GM13977 (cell line): ENCODE measurements at regions not wholly inside any gene's neighbourhood (a gene's known extent, or its start where the extent isn't known, plus 50 kb on each side); places are given as distances from the start of the nearest gene placed in this dataset.

ENCODE experiments used
- DNase-seq: peaks from one replicate; pipeline ENCODE4 v3.0.0; 2012; ENCODE audit warnings: low spot score
- in situ Hi-C: fragments of 300-500 bp; cut with MboI; formaldehyde crosslinking; loops from one replicate; pipeline ENCODE4 v1.12.0; 2022; ENCODE audit warnings: low sequenced_read_pairs, low pct_unique_long_range_greater_than_20kb, mixed read lengths, inconsistent platforms; ENCODE audit not compliant: unreplicated experiment
- TF ChIP-seq, protein P1 (sequence below): IDR thresholded peaks from 2 replicates; pipeline ENCODE4 v1.5.1; 2012; ENCODE audit warnings: mild to moderate bottlenecking, control low read depth; ENCODE audit not compliant: insufficient read depth; ENCODE audit errors: extremely low read depth, missing control alignments

DNA sequence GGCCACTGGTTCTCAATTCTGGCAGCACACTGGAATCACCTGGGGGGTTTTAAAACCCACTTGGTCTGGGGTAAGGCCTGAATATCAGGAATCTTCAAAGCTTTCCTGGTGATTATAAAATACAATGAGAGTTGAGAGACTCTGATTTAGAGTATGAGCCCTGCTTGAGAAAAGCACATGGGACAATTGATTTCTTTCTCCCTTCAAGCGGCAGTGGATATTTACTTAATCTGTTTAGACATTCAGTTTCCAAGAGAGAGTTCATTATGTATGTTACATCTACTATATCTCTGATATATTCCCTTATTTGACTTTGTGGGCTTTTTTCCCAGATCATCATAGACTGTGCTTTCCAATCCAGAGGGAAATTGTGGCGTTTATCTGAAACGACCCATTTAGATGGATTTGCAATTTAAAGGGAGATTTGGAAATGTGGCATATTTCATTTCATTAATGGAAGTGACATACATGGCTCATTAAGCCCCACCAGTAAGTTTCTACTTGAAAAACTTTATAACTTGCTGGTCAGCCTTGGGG is 171.2 kb upstream of the PFN2 start:
- TF ChIP-seq, protein P1, sequence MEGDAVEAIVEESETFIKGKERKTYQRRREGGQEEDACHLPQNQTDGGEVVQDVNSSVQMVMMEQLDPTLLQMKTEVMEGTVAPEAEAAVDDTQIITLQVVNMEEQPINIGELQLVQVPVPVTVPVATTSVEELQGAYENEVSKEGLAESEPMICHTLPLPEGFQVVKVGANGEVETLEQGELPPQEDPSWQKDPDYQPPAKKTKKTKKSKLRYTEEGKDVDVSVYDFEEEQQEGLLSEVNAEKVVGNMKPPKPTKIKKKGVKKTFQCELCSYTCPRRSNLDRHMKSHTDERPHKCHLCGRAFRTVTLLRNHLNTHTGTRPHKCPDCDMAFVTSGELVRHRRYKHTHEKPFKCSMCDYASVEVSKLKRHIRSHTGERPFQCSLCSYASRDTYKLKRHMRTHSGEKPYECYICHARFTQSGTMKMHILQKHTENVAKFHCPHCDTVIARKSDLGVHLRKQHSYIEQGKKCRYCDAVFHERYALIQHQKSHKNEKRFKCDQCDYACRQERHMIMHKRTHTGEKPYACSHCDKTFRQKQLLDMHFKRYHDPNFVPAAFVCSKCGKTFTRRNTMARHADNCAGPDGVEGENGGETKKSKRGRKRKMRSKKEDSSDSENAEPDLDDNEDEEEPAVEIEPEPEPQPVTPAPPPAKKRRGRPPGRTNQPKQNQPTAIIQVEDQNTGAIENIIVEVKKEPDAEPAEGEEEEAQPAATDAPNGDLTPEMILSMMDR, result no peak
- in situ Hi-C loops, result no loop called here
- DNase-seq, result no peak

DNA sequence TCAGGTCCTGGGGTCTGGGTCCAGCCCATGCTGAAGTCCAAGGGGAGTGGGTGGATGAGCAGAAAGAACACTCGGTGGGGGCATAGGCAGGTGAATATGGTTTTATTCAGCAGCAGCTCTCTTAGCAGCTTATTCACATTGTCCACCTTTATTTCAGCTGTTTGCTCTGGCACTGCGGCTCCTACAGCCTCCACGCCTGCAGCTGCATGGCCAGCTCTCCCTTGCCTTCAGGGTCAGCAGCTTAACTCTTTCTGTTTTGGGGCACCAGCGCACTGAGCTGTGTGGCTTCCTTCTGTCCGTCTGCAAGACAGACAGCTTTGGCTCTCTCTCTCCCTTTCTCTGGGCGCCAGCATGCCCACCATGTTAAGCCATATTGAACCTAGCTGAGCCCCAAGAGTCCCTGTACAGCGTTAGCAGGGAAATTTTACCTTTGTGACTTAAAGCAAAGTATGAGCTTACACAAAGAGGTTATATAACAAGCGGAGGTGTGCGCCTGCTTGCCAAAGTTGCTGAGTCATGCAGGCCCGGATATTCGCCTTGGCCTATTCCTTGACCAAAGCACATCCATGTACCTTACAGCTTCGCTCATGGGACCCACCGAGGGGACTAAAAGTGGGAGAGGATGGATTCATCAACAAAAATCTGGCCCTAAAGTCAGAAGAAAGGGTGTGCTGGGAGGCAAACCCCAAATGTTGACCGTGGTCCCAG is 170.1 kb upstream of the PFN2 start:
- no peak for DNase-seq
- TF ChIP-seq, protein P1, result no peak
- in situ Hi-C loops, result no loop called here

DNA sequence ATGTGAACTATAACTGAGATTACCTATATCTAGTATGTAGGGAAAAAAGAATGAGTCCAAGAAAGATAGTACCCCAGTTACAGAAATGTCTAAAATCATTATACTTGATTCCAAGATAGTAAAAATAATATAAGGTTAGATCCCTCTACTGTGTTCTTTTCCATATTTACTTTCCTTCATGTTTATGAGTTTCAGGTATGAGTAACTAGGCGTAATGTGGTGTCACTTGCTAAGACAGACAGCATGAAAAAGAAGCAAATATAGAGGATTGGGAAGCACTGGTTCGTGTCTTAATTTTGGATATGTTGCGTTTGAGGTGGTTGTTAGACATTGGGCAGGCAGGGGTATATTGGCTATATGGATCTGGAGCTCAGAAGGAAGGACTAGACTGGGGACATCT is 168.1 kb upstream of the PFN2 start:
- in situ Hi-C loops, result no loop called here
- no peak for DNase-seq
- TF ChIP-seq, protein P1, result no peak

DNA sequence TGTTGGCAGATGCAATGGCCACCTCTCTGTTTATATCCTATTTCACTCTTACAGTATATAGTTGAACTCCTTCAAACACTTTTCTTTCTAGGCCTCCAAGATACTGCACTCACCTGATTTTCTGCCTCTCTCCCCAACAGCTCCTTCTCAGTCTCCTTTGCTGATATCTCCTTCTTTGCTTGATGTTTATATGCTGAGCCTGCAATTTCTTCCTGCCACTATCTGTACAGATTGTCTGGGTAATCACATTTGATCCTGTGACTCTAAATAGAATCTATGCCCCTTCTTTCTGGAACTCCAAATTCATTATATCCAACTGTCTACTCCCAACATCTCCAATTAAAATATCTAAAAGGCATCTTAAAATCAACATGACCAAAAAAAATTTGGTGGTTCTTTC is 165.5 kb upstream of the PFN2 start:
- TF ChIP-seq, protein P1, result no peak
- in situ Hi-C loops, result no loop called here
- DNase-seq, result no peak

DNA sequence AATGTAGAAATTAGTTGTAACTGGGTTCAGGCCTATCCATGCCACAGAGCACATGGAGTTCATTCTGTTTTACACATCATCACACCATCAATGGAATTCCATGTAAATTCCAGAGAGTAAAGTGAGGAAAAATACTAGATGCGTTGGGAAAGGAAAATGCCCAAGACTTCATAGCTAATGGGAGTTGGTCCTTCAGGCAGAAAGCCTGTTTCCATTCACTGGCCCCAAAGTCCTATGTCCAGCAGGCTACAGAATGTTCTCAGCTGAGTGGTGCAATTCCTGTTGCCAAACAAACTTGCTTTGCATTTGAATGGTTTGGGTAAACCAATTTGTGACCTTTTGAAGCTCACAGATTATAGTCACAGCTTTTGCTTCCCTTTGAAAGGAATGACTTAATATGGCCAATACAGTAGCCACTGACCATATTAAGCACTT is 164.6 kb upstream of the PFN2 start:
- TF ChIP-seq, protein P1, result no peak
- in situ Hi-C loops, result no loop called here

DNA sequence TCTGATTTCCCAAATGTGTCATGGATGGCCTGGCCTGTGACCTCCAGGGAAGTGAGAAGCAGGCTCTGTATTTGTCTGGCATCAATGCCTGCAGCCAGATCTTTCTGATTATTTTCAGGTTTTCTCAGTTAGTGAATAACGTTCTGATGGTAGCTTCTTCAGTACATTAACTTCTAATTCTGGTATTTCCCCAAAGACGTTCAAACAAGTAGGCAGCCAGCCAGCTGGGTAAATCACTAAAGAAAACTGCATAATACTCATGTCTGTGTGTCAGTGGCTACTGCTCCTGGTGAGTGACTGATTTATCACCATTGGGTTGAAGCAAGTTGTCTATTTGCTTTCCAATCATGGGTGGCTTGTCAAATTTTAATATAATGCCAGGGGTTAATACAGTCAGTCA is 162.6 kb upstream of the PFN2 start:
- TF ChIP-seq, protein P1, result no peak
- in situ Hi-C loops, result no loop called here
- no peak for DNase-seq

More for the DNA sequence above, 164.6 kb upstream of the PFN2 start:
- DNase-seq, result no peak
